Transverse colon (tissue), 3 donors: ENCODE measurements at regions not wholly inside any gene's neighbourhood (a gene's known extent, or its start where the extent isn't known, plus 50 kb on each side); places are given as distances from the start of the nearest gene placed in this dataset.

Experiments used
- POLR2A ChIP-seq: fragments of 450-650 bp; IDR thresholded peaks from one replicate; pipeline ENCODE4 v1.6.1; 2016; ENCODE audit warnings: antibody characterized with exemption, mild to moderate bottlenecking, moderate library complexity
- TF ChIP-seq, protein P1 (sequence below), 5 experiments: fragments of 200-600 bp in 3 of 5; fragments of 450-650 bp in 2 of 5; sonication (generic) in 3 of 5; IDR thresholded peaks; 1 replicate in 2 of 5; 2 replicates in 3 of 5; pipeline ENCODE4 v1.5.1; 2016 to 2017; ENCODE audit warnings: antibody characterized with exemption in 5 of 5, inconsistent platforms in 3 of 5, mild to moderate bottlenecking in 2 of 5, moderate library complexity in 1 of 5

- TF ChIP-seq POLR2A: no peak
- TF ChIP-seq, protein P1, sequence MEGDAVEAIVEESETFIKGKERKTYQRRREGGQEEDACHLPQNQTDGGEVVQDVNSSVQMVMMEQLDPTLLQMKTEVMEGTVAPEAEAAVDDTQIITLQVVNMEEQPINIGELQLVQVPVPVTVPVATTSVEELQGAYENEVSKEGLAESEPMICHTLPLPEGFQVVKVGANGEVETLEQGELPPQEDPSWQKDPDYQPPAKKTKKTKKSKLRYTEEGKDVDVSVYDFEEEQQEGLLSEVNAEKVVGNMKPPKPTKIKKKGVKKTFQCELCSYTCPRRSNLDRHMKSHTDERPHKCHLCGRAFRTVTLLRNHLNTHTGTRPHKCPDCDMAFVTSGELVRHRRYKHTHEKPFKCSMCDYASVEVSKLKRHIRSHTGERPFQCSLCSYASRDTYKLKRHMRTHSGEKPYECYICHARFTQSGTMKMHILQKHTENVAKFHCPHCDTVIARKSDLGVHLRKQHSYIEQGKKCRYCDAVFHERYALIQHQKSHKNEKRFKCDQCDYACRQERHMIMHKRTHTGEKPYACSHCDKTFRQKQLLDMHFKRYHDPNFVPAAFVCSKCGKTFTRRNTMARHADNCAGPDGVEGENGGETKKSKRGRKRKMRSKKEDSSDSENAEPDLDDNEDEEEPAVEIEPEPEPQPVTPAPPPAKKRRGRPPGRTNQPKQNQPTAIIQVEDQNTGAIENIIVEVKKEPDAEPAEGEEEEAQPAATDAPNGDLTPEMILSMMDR (IDR thresholded peaks at IDR 0.05): no peak
Observed at GRCh38 chr2:6442252-6442985, 423.3 kb downstream of the CMPK2 start.
